Activated B cell treated with CpG ODN at 0.5 μM for 24 hours (primary cell): ENCODE measurements at regions not wholly inside any gene's neighbourhood (a gene's known extent, or its start where the extent isn't known, plus 50 kb on each side); places are given as distances from the start of the nearest gene placed in this dataset.

Experiments used
- ATAC-seq: fragments of 200-7000 bp; cut with Tn5 transposase; one replicate; pipeline ENCODE4 v1.10.0; 2021; ENCODE audit warnings: low read depth, mild to moderate bottlenecking, moderate library complexity
- CTCF ChIA-PET: fragments of 350-600 bp; sonication (Branson Sonifier 250); formaldehyde crosslinking; loops from one replicate; lab custom pipeline; 2021; ENCODE audit warnings: antibody characterized with exemption; lab: Charles Lee
- POLR2A ChIA-PET: fragments of 350-600 bp; sonication (Branson Sonifier 250); formaldehyde crosslinking; loops from one replicate; lab custom pipeline; 2021; ENCODE audit warnings: antibody characterized with exemption; lab: Charles Lee
- DNase-seq: peaks from one replicate; pipeline ENCODE4 v3.0.0; 2022
- H3K27ac Mint-ChIP-seq: one replicate; pipeline ENCODE4 v1.8.0; 2020; ENCODE audit warnings: mixed read lengths
- H3K27me3 Mint-ChIP-seq: one replicate; pipeline ENCODE4 v1.8.0; 2021; ENCODE audit warnings: mixed read lengths
- H3K36me3 Mint-ChIP-seq: one replicate; pipeline ENCODE4 v1.8.0; 2021; ENCODE audit warnings: low read depth, mixed read lengths
- H3K4me1 Mint-ChIP-seq: one replicate; pipeline ENCODE4 v1.8.0; 2021; ENCODE audit warnings: mixed read lengths
- H3K4me3 Mint-ChIP-seq: one replicate; pipeline ENCODE4 v1.8.0; 2020; ENCODE audit warnings: mild to moderate bottlenecking, mixed read lengths
- H3K9me3 Mint-ChIP-seq: one replicate; pipeline ENCODE4 v1.8.0; 2020; ENCODE audit warnings: mixed read lengths
- CTCF ChIP-seq: fragments of 200-600 bp; IDR thresholded peaks from one replicate; pipeline ENCODE4 v1.8.0; 2022; ENCODE audit warnings: antibody characterized with exemption, mild to moderate bottlenecking
- intact Hi-C: fragments of 100-400 bp; cut with micrococcal nuclease; formaldehyde crosslinking; loops from one replicate; pipeline ENCODE4 v1.15.1; 2024

GRCh38 chr4:177791188-177791587 lies 349.0 kb upstream of the AGA start:
- POLR2A ChIA-PET = no interaction called here
- ATAC-seq = no peak
- no peak for TF ChIP-seq CTCF
- no peak overlapping the region for H3K4me3 Mint-ChIP-seq
- no peaks in the 10 kb centered on the region for H3K27me3 Mint-ChIP-seq
- H3K27ac Mint-ChIP-seq = no peak overlapping the region
- H3K36me3 Mint-ChIP-seq = no peaks in the 10 kb centered on the region
- CTCF ChIA-PET = no interaction called here
- intact Hi-C loops = no loop called here
- H3K9me3 Mint-ChIP-seq = peaks cover 6% of the 10 kb centered on the region
- no peaks in the 10 kb centered on the region for H3K4me1 Mint-ChIP-seq
- no peak for DNase-seq

GRCh38 chr4:177796841-177797240 lies 354.6 kb upstream of the AGA start:
- Mint-ChIP-seq H3K4me1 (no peaks in the 10 kb centered on the region), H3K27me3 (no peaks in the 10 kb centered on the region), H3K36me3 (no peaks in the 10 kb centered on the region), H3K9me3 (no peaks in the 10 kb centered on the region), H3K4me3 (no peak overlapping the region), H3K27ac (no peak overlapping the region)
- DNase-seq (no peak), ATAC-seq (no peak)
- TF ChIP-seq CTCF = no peak
- intact Hi-C loops = no loop called here
- ChIA-PET POLR2A (no interaction called here), CTCF (no interaction called here)

- intact Hi-C loops = no loop called here
- DNase-seq (no peak), ATAC-seq (no peak)
- Mint-ChIP-seq H3K9me3 (no peaks in the 10 kb centered on the region), H3K27me3 (no peaks in the 10 kb centered on the region), H3K27ac (no peak overlapping the region), H3K36me3 (no peaks in the 10 kb centered on the region), H3K4me1 (no peaks in the 10 kb centered on the region), H3K4me3 (no peak overlapping the region)
- ChIA-PET POLR2A (no interaction called here), CTCF (no interaction called here)
- no peak for TF ChIP-seq CTCF
Observed at GRCh38 chr4:177798161-177798560, 355.9 kb upstream of the AGA start.

GRCh38 chr4:177802162-177802561 lies 359.9 kb upstream of the AGA start:
- no peak overlapping the region for H3K4me3 Mint-ChIP-seq
- intact Hi-C loops = no loop called here
- H3K27ac Mint-ChIP-seq = no peak overlapping the region
- H3K4me1 Mint-ChIP-seq = no peaks in the 10 kb centered on the region
- ATAC-seq (no peak), DNase-seq (no peak)
- no peak for TF ChIP-seq CTCF
- no peaks in the 10 kb centered on the region for H3K9me3 Mint-ChIP-seq
- no peaks in the 10 kb centered on the region for H3K36me3 Mint-ChIP-seq
- POLR2A ChIA-PET = no interaction called here
- CTCF ChIA-PET = no interaction called here
- no peaks in the 10 kb centered on the region for H3K27me3 Mint-ChIP-seq

- no peaks in the 10 kb centered on the region for H3K36me3 Mint-ChIP-seq
- intact Hi-C loops = no loop called here
- no peaks in the 10 kb centered on the region for H3K4me1 Mint-ChIP-seq
- ATAC-seq (no peak), DNase-seq (no peak)
- H3K9me3 Mint-ChIP-seq = no peaks in the 10 kb centered on the region
- H3K27me3 Mint-ChIP-seq = no peaks in the 10 kb centered on the region
- no peak overlapping the region for H3K4me3 Mint-ChIP-seq
- no peak overlapping the region for H3K27ac Mint-ChIP-seq
- ChIA-PET CTCF (no interaction called here), POLR2A (no interaction called here)
- TF ChIP-seq CTCF = no peak
Observed at GRCh38 chr4:177802661-177803060, 360.4 kb upstream of the AGA start.
